HCT116 (cell line): ENCODE measurements at regions not wholly inside any gene's neighbourhood (a gene's known extent, or its start where the extent isn't known, plus 50 kb on each side); places are given as distances from the start of the nearest gene placed in this dataset.

Experiments
- ATAC-seq: fragments of 200-7000 bp; cut with Tn5 transposase; 2 replicates; pipeline ENCODE4 v1.9.1; 2020; ENCODE audit warnings: mild to moderate bottlenecking, moderate library complexity
- BruUV-seq: library from RNA; stranded (reverse); fragments of 400-500 nt; replicated peaks from 2 replicates; lab custom pipeline; 2021; lab: Mats Ljungman, UMichigan
- CTCF ChIA-PET: fragments of 300-600 bp; sonication (Branson Sonifier 250); formaldehyde crosslinking; loops from one replicate; lab custom pipeline; 2021; ENCODE audit warnings: antibody characterized with exemption; lab: Charles Lee
- POLR2A ChIA-PET: fragments of 300-600, 350-600 bp; sonication (Branson Sonifier 250); formaldehyde crosslinking; loops from one replicate; lab custom pipeline; 2021; ENCODE audit warnings: antibody characterized with exemption; lab: Charles Lee
- RAD21 ChIA-PET, 2 experiments: fragments of 300-600 bp; sonication (Branson Sonifier 250); formaldehyde crosslinking; loops; one replicate each; lab custom pipeline; 2023; ENCODE audit warnings: low total read pairs in 2 of 2; ENCODE audit not compliant: uncharacterized antibody in 2 of 2, unreplicated experiment in 2 of 2, low non-redundant PET in 1 of 2; lab: Charles Lee
- DNase-seq: peaks from one replicate; pipeline ENCODE4 v3.0.0-alpha.2; 2010; ENCODE audit warnings: low read depth, low spot score
- H2AFZ ChIP-seq: fragments of 200-600 bp; shearing (Covaris generic), sonication (generic); 2 replicates; pipeline ENCODE4 v1.6.1; 2017; ENCODE audit warnings: low read depth, mixed run types, mixed read lengths, antibody characterized with exemption, low read length; ENCODE audit not compliant: poor library complexity, severe bottlenecking
- H3K27ac ChIP-seq: 2 replicates; pipeline ENCODE4 v1.5.1; 2012; ENCODE audit warnings: low read depth, low read length
- H3K27me3 ChIP-seq: fragments of 200-600 bp; sonication (generic); 2 replicates; pipeline ENCODE4 v1.6.1; 2016; ENCODE audit warnings: mixed run types, low read length, mixed read lengths; ENCODE audit not compliant: insufficient read depth
- H3K36me3 ChIP-seq, 2 experiments: fragments of 200-500 bp in 1 of 2; fragments of 200-600 bp in 1 of 2; sonication (Bioruptor generic) in 1 of 2; sonication (generic) in 1 of 2; 2 replicates each; pipeline versions ENCODE4 v1.5.1 to v1.6.1; 2014 to 2016; ENCODE audit warnings: low read length in 2 of 2, inconsistent platforms in 1 of 2, mixed read lengths in 1 of 2, mixed run types in 1 of 2; ENCODE audit not compliant: insufficient read depth in 2 of 2, control insufficient read depth in 1 of 2
- H3K4me1 ChIP-seq, 2 experiments: fragments of 200-600 bp in 1 of 2; sonication (generic) in 1 of 2; 2 replicates each; pipeline versions ENCODE4 v1.5.1 to v1.6.1; 2012 to 2017; ENCODE audit warnings: low read length in 2 of 2, inconsistent platforms in 1 of 2, mild to moderate bottlenecking in 1 of 2, mixed read lengths in 1 of 2, mixed run types in 1 of 2, moderate library complexity in 1 of 2; ENCODE audit not compliant: insufficient read depth in 2 of 2, control insufficient read depth in 1 of 2
- H3K4me2 ChIP-seq: fragments of 200-600 bp; sonication (generic); 2 replicates; pipeline ENCODE4 v1.6.1; 2017; ENCODE audit warnings: mixed run types, low read length, mixed read lengths
- H3K4me3 ChIP-seq, 2 experiments: fragments of 200-600 bp in 1 of 2; sonication (generic) in 1 of 2; replicated peaks in 1 of 2; 2 replicates each; pipeline ENCODE4 v1.5.1; 2011 to 2016; ENCODE audit warnings: low read length in 2 of 2, control low read depth in 1 of 2, low read depth in 1 of 2, mild to moderate bottlenecking in 1 of 2, mixed read lengths in 1 of 2, mixed run types in 1 of 2
- H3K79me2 ChIP-seq: fragments of 200-600 bp; sonication (generic); 2 replicates; pipeline ENCODE4 v1.6.1; 2017; ENCODE audit warnings: mild to moderate bottlenecking, mixed run types, low read length, moderate library complexity, mixed read lengths; ENCODE audit not compliant: insufficient read depth
- H3K9ac ChIP-seq: fragments of 200-600 bp; sonication (generic); 2 replicates; pipeline ENCODE4 v1.6.1; 2016; ENCODE audit warnings: low read length, mixed read lengths
- H3K9me2 ChIP-seq: fragments of 200-600 bp; sonication (generic), shearing (Covaris generic); 2 replicates; pipeline ENCODE4 v1.6.1; 2017; ENCODE audit warnings: mixed run types, mild to moderate bottlenecking, moderate library complexity; ENCODE audit not compliant: insufficient read depth
- H3K9me3 ChIP-seq, 2 experiments: fragments of 200-500 bp in 1 of 2; fragments of 200-600 bp in 1 of 2; sonication (Bioruptor generic) in 1 of 2; sonication (generic) in 1 of 2; 2 replicates each; pipeline ENCODE4 v1.6.1; 2014 to 2017; ENCODE audit warnings: low read length in 2 of 2, mixed read lengths in 2 of 2, inconsistent platforms in 1 of 2, low read depth in 1 of 2, mild to moderate bottlenecking in 1 of 2, mixed run types in 1 of 2, moderate library complexity in 1 of 2; ENCODE audit not compliant: control insufficient read depth in 1 of 2, insufficient read depth in 1 of 2
- H4K20me1 ChIP-seq: fragments of 200-600 bp; sonication (generic), shearing (Covaris generic); 2 replicates; pipeline ENCODE4 v1.6.1; 2017; ENCODE audit warnings: mixed run types, mild to moderate bottlenecking, moderate library complexity; ENCODE audit not compliant: insufficient read depth
- CBX3 ChIP-seq: IDR thresholded peaks from 2 replicates; pipeline ENCODE4 v1.6.1; 2012; ENCODE audit warnings: low read depth
- CEBPB ChIP-seq: IDR thresholded peaks from 2 replicates; pipeline ENCODE4 v1.6.1; 2012; ENCODE audit warnings: low read depth
- EGR1 ChIP-seq: IDR thresholded peaks from 2 replicates; pipeline ENCODE4 v1.6.1; 2012; ENCODE audit warnings: low read depth
- ELF1 ChIP-seq: IDR thresholded peaks from 2 replicates; pipeline ENCODE4 v1.6.1; 2012; ENCODE audit warnings: low read depth, borderline replicate concordance
- EZH2 ChIP-seq: fragments of 200-600 bp; sonication (generic); IDR thresholded peaks from 2 replicates; pipeline ENCODE4 v1.6.1; 2017; ENCODE audit warnings: antibody characterized with exemption, mixed run types
- EZH2phosphoT487 ChIP-seq: fragments of 200-600 bp; IDR thresholded peaks from 2 replicates; pipeline ENCODE4 v1.6.1; 2018; ENCODE audit warnings: antibody characterized with exemption, borderline replicate concordance
- JUND ChIP-seq: IDR thresholded peaks from 2 replicates; pipeline ENCODE4 v1.6.1; 2012
- MAX ChIP-seq: IDR thresholded peaks from 2 replicates; pipeline ENCODE4 v1.6.1; 2012
- POLR2A ChIP-seq: IDR thresholded peaks from 2 replicates; pipeline ENCODE4 v1.7.0; 2011; ENCODE audit warnings: borderline replicate concordance; ENCODE audit not compliant: insufficient read depth, insufficient read length; ENCODE audit errors: extremely low read depth
- RAD21 ChIP-seq: IDR thresholded peaks from 2 replicates; pipeline ENCODE4 v1.6.1; 2012; ENCODE audit warnings: low read depth, mild to moderate bottlenecking
- REST ChIP-seq: IDR thresholded peaks from 2 replicates; pipeline ENCODE4 v1.6.1; 2012; ENCODE audit warnings: low read depth
- SIN3A ChIP-seq: IDR thresholded peaks from 2 replicates; pipeline ENCODE4 v1.6.1; 2012; ENCODE audit warnings: low read depth
- SRF ChIP-seq: IDR thresholded peaks from 2 replicates; pipeline ENCODE4 v1.6.1; 2012; ENCODE audit warnings: low read depth
- ZFX ChIP-seq: fragments of 450-650 bp; IDR thresholded peaks from 2 replicates; pipeline ENCODE4 v1.6.1; 2017
- ZNF274 ChIP-seq: fragments of 200-500 bp; sonication (Bioruptor generic); IDR thresholded peaks from 2 replicates; pipeline ENCODE4 v1.6.1; 2014; ENCODE audit warnings: mild to moderate bottlenecking, low read depth, low read length, inconsistent platforms
- intact Hi-C: fragments of 100-400 bp; cut with micrococcal nuclease; formaldehyde crosslinking; loops from 2 replicates; pipeline ENCODE4 v1.10.0; 2022
- TF ChIP-seq, protein P1 (sequence below), 3 experiments: fragments of 200-600 bp in 1 of 3; sonication (generic) in 1 of 3; IDR thresholded peaks in 2 of 3; conservative IDR thresholded peaks in 1 of 3; 2 replicates each; pipeline ENCODE4 v1.5.1; 2012 to 2017; ENCODE audit warnings: low read depth in 2 of 3, low read length in 2 of 3, antibody characterized with exemption in 1 of 3, borderline replicate concordance in 1 of 3, control low read depth in 1 of 3, mild to moderate bottlenecking in 1 of 3, mixed read lengths in 1 of 3, mixed run types in 1 of 3, moderate library complexity in 1 of 3; ENCODE audit not compliant: insufficient read depth in 1 of 3

GRCh38 chr12:66776974-66777373, 98.1 kb upstream of the GRIP1 start:
- no peak overlapping the region for H3K9ac ChIP-seq
- H3K4me2 ChIP-seq = no peak overlapping the region
- POLR2A ChIA-PET = no interaction called here
- no peaks in the 10 kb centered on the region for H3K9me2 ChIP-seq
- no peak overlapping the region for H2AFZ ChIP-seq
- RAD21 ChIA-PET = no interaction called here
- TF ChIP-seq ZFX (no peak), ZNF274 (no peak), CEBPB (no peak), MAX (no peak), RAD21 (no peak), EZH2phosphoT487 (no peak), CBX3 (no peak), JUND (no peak), POLR2A (no peak), EGR1 (no peak)
- TF ChIP-seq, protein P1, sequence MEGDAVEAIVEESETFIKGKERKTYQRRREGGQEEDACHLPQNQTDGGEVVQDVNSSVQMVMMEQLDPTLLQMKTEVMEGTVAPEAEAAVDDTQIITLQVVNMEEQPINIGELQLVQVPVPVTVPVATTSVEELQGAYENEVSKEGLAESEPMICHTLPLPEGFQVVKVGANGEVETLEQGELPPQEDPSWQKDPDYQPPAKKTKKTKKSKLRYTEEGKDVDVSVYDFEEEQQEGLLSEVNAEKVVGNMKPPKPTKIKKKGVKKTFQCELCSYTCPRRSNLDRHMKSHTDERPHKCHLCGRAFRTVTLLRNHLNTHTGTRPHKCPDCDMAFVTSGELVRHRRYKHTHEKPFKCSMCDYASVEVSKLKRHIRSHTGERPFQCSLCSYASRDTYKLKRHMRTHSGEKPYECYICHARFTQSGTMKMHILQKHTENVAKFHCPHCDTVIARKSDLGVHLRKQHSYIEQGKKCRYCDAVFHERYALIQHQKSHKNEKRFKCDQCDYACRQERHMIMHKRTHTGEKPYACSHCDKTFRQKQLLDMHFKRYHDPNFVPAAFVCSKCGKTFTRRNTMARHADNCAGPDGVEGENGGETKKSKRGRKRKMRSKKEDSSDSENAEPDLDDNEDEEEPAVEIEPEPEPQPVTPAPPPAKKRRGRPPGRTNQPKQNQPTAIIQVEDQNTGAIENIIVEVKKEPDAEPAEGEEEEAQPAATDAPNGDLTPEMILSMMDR (IDR thresholded peaks at IDR 0.05 in 2 of 3, conservative IDR thresholded peaks at IDR 0.05 in 1 of 3; ENCODE audit: borderline replicate concordance in 1 of 3, insufficient read depth in 1 of 3, low read depth in 2 of 3, low read length in 2 of 3) = no peak
- no peak overlapping the region for H3K27ac ChIP-seq
- H3K4me1 ChIP-seq = no peaks in the 10 kb centered on the region
- BruUV-seq = no TSS peak
- no peak for ATAC-seq
- H3K79me2 ChIP-seq = no peaks in the 10 kb centered on the region
- intact Hi-C loops = no loop called here
- peaks cover 46% of the 10 kb centered on the region for H3K27me3 ChIP-seq
- CTCF ChIA-PET = no interaction called here
- DNase-seq = no peak
- no peak overlapping the region for H3K4me3 ChIP-seq
- H4K20me1 ChIP-seq = no peaks in the 10 kb centered on the region
- H3K9me3 ChIP-seq = no peaks in the 10 kb centered on the region
- H3K36me3 ChIP-seq = no peaks in the 10 kb centered on the region

GRCh38 chr12:66779466-66779865, 100.6 kb upstream of the GRIP1 start:
- Histone ChIP-seq H3K27ac (no peak overlapping the region), H4K20me1 (no peaks in the 10 kb centered on the region), H3K27me3 (peaks cover 65% of the 10 kb centered on the region), H3K36me3 (no peaks in the 10 kb centered on the region), H3K79me2 (no peaks in the 10 kb centered on the region), H3K9ac (no peak overlapping the region), H3K4me2 (no peak overlapping the region), H3K4me1 (no peaks in the 10 kb centered on the region), H2AFZ (no peak overlapping the region), H3K4me3 (no peak overlapping the region), H3K9me2 (no peaks in the 10 kb centered on the region), H3K9me3 (no peaks in the 10 kb centered on the region)
- POLR2A ChIA-PET = no interaction called here
- no peak for DNase-seq
- CTCF ChIA-PET = no interaction called here
- no peak for ATAC-seq
- RAD21 ChIA-PET = no interaction called here
- BruUV-seq = no TSS peak
- intact Hi-C loops = no loop called here
- TF ChIP-seq EZH2phosphoT487 (no peak), ZNF274 (no peak), ELF1 (no peak), ZFX (no peak), EZH2 (no peak), REST (no peak), MAX (no peak), CBX3 (no peak), SRF (no peak), SIN3A (no peak)
